Stimulated activated CD4-positive, alpha-beta T cell treated with anti-CD3 and anti-CD28 coated beads, TNF-alpha, amount 100 ng/mL, for 48 hours (primary cell): ENCODE measurements at regions not wholly inside any gene's neighbourhood (a gene's known extent, or its start where the extent isn't known, plus 50 kb on each side); places are given as distances from the start of the nearest gene placed in this dataset.

Source experiments
- DNase-seq, 3 donors: peaks; one replicate each; pipeline ENCODE4 v3.0.0-alpha.2; 2020; ENCODE audit warnings: low read depth in 3 of 3

GRCh38 chr2:45301307-45302277, 292.3 kb upstream of the SIX2 start:
- DNase-seq = no peak

GRCh38 chr2:45300026-45300750, 290.9 kb upstream of the SIX2 start:
- DNase-seq = no peak

GRCh38 chr2:45299361-45299760, 290.1 kb upstream of the SIX2 start:
- no peak for DNase-seq

GRCh38 chr2:45293182-45293581, 283.9 kb upstream of the SIX2 start:
- no peak for DNase-seq

GRCh38 chr2:45291296-45291701, 282.0 kb upstream of the SIX2 start:
- no peak for DNase-seq

GRCh38 chr2:45289997-45290709, 280.9 kb upstream of the SIX2 start:
- no peak for DNase-seq

- no peak for DNase-seq
These were observed 279.5 kb upstream of the SIX2 start for GRCh38 chr2:45288532-45289417.

- DNase-seq = no peak
These were observed 277.8 kb upstream of the SIX2 start for GRCh38 chr2:45287045-45287444.

GRCh38 chr2:45285771-45286390, 276.6 kb upstream of the SIX2 start:
- DNase-seq = no peak

- no peak for DNase-seq
These were observed 276.1 kb upstream of the SIX2 start for GRCh38 chr2:45285311-45285710.

GRCh38 chr2:45284621-45284995, 275.4 kb upstream of the SIX2 start:
- DNase-seq = no peak

GRCh38 chr2:45283764-45284620, 274.7 kb upstream of the SIX2 start:
- no peak for DNase-seq

- DNase-seq = no peak
These were observed 273.4 kb upstream of the SIX2 start for GRCh38 chr2:45282646-45283045.

GRCh38 chr2:45281311-45281710, 272.1 kb upstream of the SIX2 start:
- DNase-seq = no peak

GRCh38 chr2:45280794-45281193, 271.5 kb upstream of the SIX2 start:
- no peak for DNase-seq

GRCh38 chr2:45279356-45279755, 270.1 kb upstream of the SIX2 start:
- DNase-seq = no peak

GRCh38 chr2:45278365-45279078, 269.3 kb upstream of the SIX2 start:
- DNase-seq = no peak

- DNase-seq = no peak
These were observed 267.7 kb upstream of the SIX2 start for GRCh38 chr2:45276914-45277313.

GRCh38 chr2:45275806-45276205, 266.6 kb upstream of the SIX2 start:
- no peak for DNase-seq
